ENCODE measurements at regions not wholly inside any gene's neighbourhood (a gene's known extent, or its start where the extent isn't known, plus 50 kb on each side); places are given as distances from the start of the nearest gene placed in this dataset.
"Not testable (repeated sequence)": the region's sequence is repeated elsewhere in the genome, so short reads cannot be mapped to it uniquely, and the experiment has no call there.

GRCh38 chr5:92665506-92665905, 915.5 kb downstream of the NR2F1-AS1 start:
- no peak for DNase-seq

- DNase-seq, result no peak
Observed at GRCh38 chr5:92662741-92663140, 918.3 kb downstream of the NR2F1-AS1 start.

DNA sequence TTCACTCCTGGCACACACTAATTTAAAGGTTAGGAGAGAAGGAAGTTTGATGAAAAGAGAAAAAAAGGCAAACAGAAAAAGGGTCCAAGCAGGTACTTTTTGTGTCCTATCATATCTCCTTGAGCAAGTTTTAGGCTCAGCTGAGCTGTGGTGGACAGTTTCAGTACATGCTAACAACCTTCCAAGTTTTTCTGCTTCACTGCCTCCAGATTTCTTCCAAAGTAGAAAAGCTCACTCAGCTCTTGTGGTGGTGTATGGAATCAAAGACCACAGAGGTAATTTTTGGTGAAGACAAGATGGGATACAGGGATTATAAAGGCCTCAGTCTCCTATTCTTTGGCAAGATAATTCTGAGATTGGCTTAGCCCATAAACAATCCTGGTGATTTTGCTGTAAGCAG, 921.8 kb downstream of the NR2F1-AS1 start:
- DNase-seq, result no peak

GRCh38 chr5:92654601-92655000, 926.4 kb downstream of the NR2F1-AS1 start:
- not testable (repeated sequence) for DNase-seq

- DNase-seq, result no peak
Observed at GRCh38 chr5:92653730-92654461, 927.1 kb downstream of the NR2F1-AS1 start.

DNA sequence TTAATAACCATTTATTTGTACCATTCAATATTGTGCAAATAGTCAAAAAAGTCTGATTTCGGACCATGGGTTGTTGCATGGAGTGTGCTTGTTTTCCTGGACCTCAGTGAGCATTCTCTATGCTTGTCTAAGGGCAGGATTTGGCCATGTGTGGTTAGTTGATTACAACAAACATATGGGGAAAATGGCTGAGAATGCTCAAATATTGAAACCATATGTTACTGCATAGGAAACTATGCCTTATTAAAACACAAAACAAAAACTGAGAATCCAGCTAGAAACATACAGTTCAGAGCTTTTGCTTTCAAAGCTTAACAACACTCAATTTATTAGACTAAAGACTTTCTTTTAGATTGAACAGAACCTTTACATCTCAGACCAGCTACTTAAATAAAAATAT, 928.3 kb downstream of the NR2F1-AS1 start:
- DNase-seq, result no peak

GRCh38 chr5:92644266-92644886, 936.6 kb downstream of the NR2F1-AS1 start:
- no peak for DNase-seq

DNA sequence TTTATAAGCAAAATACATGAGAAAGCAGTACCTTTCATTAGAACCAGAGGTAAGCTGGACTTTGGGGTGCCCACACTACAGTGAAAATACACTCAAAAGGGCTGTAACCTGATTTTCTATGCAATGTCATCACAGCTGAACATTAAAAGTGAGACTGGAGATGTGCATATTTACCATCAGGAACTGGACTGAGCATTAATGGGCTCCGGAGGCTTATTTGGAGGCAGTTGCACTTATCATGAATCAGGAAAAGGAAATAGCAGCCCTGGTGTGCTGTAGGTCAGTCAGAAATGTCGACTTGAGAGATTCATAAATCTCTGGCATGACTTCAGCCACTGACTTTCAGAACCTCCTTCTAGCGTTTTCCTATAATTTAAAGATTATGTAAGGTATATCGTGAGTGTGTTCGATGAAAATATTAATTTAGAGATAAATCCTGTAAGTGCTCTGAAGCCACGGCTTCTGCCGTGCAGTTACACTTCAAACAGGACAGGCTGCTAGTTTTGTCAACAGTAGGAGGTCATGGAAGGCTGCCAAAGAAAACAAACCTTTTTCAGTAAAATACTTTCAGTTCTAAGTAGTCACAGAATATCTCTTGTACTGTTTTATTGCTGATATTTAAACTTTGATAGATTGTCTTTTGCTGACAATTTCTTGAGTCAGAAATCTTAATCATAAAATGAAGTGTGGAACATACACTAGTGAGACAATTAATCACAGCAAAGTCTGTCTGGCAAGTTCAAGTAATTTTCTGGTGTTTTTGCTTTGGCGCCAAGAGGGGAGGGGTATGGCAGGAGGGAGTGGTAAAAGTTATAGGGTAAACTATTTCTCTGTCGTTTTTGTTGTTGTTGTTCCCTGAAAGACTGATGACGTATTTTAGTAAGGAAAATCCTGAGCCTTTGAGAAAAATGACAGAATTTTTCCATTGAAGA, 939.7 kb downstream of the NR2F1-AS1 start:
- peak; percentile 68 for DNase-seq

- DNase-seq, result no peak
Observed at GRCh38 chr5:92640340-92640739, 940.7 kb downstream of the NR2F1-AS1 start.

- no peak for DNase-seq
Observed at GRCh38 chr5:92637960-92638359, 943.1 kb downstream of the NR2F1-AS1 start.

DNA sequence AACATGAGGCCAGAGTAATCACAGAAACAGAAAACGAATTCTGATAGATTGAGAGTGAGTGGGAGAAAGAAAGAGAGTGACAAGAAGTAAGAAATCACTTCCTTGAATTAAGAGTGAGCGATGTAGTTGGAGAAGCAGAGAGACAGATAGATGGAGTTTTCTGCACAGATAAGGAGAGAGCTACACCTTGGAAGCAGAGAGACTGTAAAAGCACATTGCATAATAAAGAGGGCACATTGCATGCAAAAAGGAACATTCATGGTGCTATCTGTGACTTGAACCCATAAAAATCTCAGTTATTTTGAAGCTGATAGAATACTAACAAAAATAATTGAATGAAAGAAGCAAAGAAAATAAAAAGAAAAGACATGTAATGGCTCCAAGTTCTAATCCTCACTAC, 943.8 kb downstream of the NR2F1-AS1 start:
- no peak for DNase-seq

- DNase-seq, result peak; percentile 84
Observed at GRCh38 chr5:92635001-92635461, 946.0 kb downstream of the NR2F1-AS1 start.

DNA sequence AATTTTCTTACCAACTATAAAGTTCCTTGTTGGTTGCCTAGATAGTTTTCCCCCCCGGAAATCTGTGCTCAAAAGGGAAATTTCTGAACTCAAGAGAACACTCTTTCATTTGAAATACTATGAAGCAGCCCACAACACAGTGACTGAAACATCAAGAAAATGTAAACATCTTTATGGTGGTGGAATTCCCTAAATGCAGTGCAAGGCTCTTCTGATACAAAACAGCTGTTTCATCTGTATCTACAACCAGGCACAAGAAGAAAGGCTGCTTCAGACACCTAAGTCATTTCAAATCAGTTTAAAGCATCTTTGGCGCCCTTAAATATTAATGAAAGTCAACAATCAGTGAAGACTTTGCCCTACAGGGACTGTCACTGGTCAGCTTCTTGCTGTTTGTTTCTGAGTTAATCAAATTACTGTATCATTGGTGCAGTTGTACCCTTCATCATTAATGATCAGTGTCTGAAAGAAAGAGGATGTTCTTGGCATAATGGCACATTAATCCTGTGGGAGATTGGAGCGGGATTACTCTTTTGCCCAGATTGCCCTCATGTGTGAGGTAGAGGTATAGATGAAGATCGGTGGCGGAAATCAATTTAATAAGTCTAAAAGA, 947.0 kb downstream of the NR2F1-AS1 start:
- DNase-seq, result no peak

GRCh38 chr5:92633176-92633575, 947.8 kb downstream of the NR2F1-AS1 start:
- DNase-seq, result no peak

DNA sequence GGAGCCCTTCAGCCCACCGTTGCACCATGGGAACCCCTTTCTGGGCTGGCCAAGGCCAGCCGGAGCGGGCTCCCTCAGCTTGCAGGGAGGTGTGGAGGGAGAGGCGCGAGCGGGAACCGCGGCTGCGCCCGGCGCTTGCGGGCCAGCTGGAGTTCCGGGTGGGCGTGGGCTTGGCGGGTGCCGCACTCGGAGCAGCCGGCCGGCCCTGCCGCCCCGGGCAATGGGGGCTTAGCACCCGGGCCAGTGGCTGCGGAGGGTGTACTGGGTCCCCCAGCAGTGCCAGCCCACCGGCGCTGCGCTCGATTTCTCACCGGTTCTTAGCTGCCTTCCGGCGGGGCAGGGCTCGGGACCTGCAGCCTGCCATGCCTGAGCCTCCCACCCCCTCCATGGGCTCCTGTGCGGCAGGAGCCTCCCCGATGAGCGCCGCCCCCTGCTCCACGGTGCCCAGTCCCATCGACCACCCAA, 949.8 kb downstream of the NR2F1-AS1 start:
- DNase-seq, result not testable (repeated sequence)

- DNase-seq, result no peak
Observed at GRCh38 chr5:92629574-92629973, 951.4 kb downstream of the NR2F1-AS1 start.

GRCh38 chr5:92629000-92629399, 952.0 kb downstream of the NR2F1-AS1 start:
- no peak for DNase-seq

GRCh38 chr5:92627186-92627585, 953.8 kb downstream of the NR2F1-AS1 start:
- DNase-seq, result no peak

DNA sequence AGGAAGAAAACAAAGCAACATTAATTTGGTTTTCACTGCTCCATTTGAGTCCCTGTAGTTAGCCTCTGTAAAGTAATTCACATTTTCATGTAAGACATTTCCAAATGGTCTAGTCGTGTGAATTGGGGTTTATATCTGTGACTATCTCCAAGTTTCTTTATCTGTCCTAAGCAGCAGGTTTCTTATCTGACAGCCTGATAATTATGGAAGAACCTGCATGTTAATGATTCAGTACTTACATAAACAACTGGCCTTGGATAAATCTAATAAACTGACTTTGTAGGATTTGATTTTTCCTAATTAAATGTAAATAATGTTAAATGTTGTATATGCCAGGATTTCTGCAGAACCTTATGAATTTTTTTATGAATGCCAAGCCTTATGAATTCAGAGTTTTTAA, 964.9 kb downstream of the NR2F1-AS1 start:
- DNase-seq, result no peak

DNA sequence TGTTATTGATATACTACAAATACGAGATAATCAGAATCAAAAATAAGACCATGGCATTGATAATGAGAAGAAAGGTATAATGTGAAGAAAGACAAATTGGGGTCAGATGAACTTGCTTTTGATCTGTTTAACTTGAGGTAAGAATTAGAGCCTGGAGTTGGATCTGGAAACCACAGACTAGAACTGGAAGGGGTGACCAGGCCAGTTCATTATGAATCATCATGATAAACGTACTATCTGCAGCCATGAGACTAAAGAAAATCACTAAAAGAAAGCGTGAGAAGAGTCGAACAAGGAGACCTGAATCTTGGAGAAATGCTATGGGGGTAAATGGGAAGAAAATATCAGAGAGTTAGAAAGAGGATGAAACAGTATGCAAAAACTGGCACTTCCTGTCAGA, 967.5 kb downstream of the NR2F1-AS1 start:
- no peak for DNase-seq

- DNase-seq, result not testable (repeated sequence)
Observed at GRCh38 chr5:92610435-92610834, 970.6 kb downstream of the NR2F1-AS1 start.

- DNase-seq, result peak; percentile 47
Observed at GRCh38 chr5:92605591-92605990, 975.4 kb downstream of the NR2F1-AS1 start.
